ENCODE measurements at regions not wholly inside any gene's neighbourhood (a gene's known extent, or its start where the extent isn't known, plus 50 kb on each side); places are given as distances from the start of the nearest gene placed in this dataset.

GRCh38 chr1:108047085-108047484, 82.1 kb upstream of the VAV3 start:
- no peaks in the 10 kb centered on the region for H3K27me3 ChIP-seq (ENCODE audit: insufficient read depth, low read length, poor library complexity, severe bottlenecking)
- peaks cover 24% of the 10 kb centered on the region for H3F3A ChIP-seq (ENCODE audit: low read depth)
- TF ChIP-seq, protein P1, sequence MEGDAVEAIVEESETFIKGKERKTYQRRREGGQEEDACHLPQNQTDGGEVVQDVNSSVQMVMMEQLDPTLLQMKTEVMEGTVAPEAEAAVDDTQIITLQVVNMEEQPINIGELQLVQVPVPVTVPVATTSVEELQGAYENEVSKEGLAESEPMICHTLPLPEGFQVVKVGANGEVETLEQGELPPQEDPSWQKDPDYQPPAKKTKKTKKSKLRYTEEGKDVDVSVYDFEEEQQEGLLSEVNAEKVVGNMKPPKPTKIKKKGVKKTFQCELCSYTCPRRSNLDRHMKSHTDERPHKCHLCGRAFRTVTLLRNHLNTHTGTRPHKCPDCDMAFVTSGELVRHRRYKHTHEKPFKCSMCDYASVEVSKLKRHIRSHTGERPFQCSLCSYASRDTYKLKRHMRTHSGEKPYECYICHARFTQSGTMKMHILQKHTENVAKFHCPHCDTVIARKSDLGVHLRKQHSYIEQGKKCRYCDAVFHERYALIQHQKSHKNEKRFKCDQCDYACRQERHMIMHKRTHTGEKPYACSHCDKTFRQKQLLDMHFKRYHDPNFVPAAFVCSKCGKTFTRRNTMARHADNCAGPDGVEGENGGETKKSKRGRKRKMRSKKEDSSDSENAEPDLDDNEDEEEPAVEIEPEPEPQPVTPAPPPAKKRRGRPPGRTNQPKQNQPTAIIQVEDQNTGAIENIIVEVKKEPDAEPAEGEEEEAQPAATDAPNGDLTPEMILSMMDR (conservative IDR thresholded peaks at IDR 0.05; ENCODE audit: low read length), result no peak
- no peak for TF ChIP-seq EZH2phosphoT487 (IDR thresholded peaks at IDR 0.05; ENCODE audit: borderline replicate concordance)
- no peak overlapping the region for H2AFZ ChIP-seq (ENCODE audit: low read length)
- peaks cover 97% of the 10 kb centered on the region for H3K4me1 ChIP-seq (ENCODE audit: insufficient read depth, low read length, poor library complexity, severe bottlenecking)
- no peaks in the 10 kb centered on the region for H3K9me2 ChIP-seq (replicated peaks; ENCODE audit: low read depth, low read length)
- H3K9ac ChIP-seq (ENCODE audit: low read depth, low read length, poor library complexity, severe bottlenecking), result peak overlapping the region; percentile 72
- H3K79me2 ChIP-seq (ENCODE audit: insufficient read depth, low read length), result 0 out of 2 replicates have a peak, but pooled peaks cover 13% of the 10 kb centered on the region
- H3K4me3 ChIP-seq (ENCODE audit: low read length, poor library complexity, severe bottlenecking), result no peak overlapping the region
- H3K4me2 ChIP-seq (ENCODE audit: low read depth, low read length, poor library complexity, severe bottlenecking), result no peak overlapping the region
- H3K9me3 ChIP-seq (ENCODE audit: insufficient read depth, low read depth, low read length), result no peaks in the 10 kb centered on the region
- no peaks in the 10 kb centered on the region for H3K36me3 ChIP-seq (ENCODE audit: insufficient read depth, low read length)
- H4K20me1 ChIP-seq (ENCODE audit: insufficient read depth, low read length, poor library complexity, severe bottlenecking), result no peaks in the 10 kb centered on the region

GRCh38 chr1:108046026-108046425, 81.0 kb upstream of the VAV3 start:
- no peak overlapping the region for H2AFZ ChIP-seq (ENCODE audit: low read length)
- peak overlapping the region; percentile 30 for H3K4me3 ChIP-seq (ENCODE audit: low read length, poor library complexity, severe bottlenecking)
- H3K4me2 ChIP-seq (ENCODE audit: low read depth, low read length, poor library complexity, severe bottlenecking), result peak overlapping the region; percentile 55
- no peaks in the 10 kb centered on the region for H3K9me3 ChIP-seq (ENCODE audit: insufficient read depth, low read depth, low read length)
- no peaks in the 10 kb centered on the region for H3K9me2 ChIP-seq (replicated peaks; ENCODE audit: low read depth, low read length)
- H4K20me1 ChIP-seq (ENCODE audit: insufficient read depth, low read length, poor library complexity, severe bottlenecking), result no peaks in the 10 kb centered on the region
- no peak for TF ChIP-seq EZH2phosphoT487 (IDR thresholded peaks at IDR 0.05; ENCODE audit: borderline replicate concordance)
- TF ChIP-seq, protein P1 (conservative IDR thresholded peaks at IDR 0.05; ENCODE audit: low read length), result no peak
- H3K36me3 ChIP-seq (ENCODE audit: insufficient read depth, low read length), result no peaks in the 10 kb centered on the region
- 0 out of 2 replicates have a peak, but pooled peaks cover 13% of the 10 kb centered on the region for H3K79me2 ChIP-seq (ENCODE audit: insufficient read depth, low read length)
- H3F3A ChIP-seq (ENCODE audit: low read depth), result peaks cover 22% of the 10 kb centered on the region
- H3K4me1 ChIP-seq (ENCODE audit: insufficient read depth, low read length, poor library complexity, severe bottlenecking), result peaks cover 99% of the 10 kb centered on the region
- peak overlapping the region; percentile 72 for H3K9ac ChIP-seq (ENCODE audit: low read depth, low read length, poor library complexity, severe bottlenecking)
- H3K27me3 ChIP-seq (ENCODE audit: insufficient read depth, low read length, poor library complexity, severe bottlenecking), result no peaks in the 10 kb centered on the region

DNA sequence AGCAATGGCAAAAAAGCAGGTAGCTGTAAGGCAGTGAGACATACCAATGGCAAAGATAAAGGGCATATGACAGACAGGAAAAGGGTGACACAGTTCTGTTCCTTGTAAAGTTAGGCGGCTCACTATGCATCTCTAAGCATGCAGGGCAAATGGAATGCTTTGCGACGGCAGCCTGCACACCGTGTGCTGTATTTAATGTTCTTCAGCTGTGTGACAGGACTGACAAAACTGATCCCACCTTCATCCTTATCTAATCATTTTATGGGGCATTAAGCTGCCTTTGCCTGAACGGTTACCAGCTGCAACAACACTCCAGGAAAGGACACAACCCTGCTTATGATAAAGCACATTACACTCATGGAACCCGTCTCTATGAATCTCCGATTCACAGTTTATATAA, 80.5 kb upstream of the VAV3 start:
- Histone ChIP-seq H3K27me3 (ENCODE audit: insufficient read depth, low read length, poor library complexity, severe bottlenecking) (no peaks in the 10 kb centered on the region), H3K4me2 (ENCODE audit: low read depth, low read length, poor library complexity, severe bottlenecking) (peak overlapping the region; percentile 55)

More for the DNA sequence above, 80.5 kb upstream of the VAV3 start:
- peaks cover 19% of the 10 kb centered on the region for H3F3A ChIP-seq (ENCODE audit: low read depth)
- no peaks in the 10 kb centered on the region for H3K9me3 ChIP-seq (ENCODE audit: insufficient read depth, low read depth, low read length)
- H3K79me2 ChIP-seq (ENCODE audit: insufficient read depth, low read length), result 0 out of 2 replicates have a peak, but pooled peaks cover 13% of the 10 kb centered on the region
- no peak for TF ChIP-seq EZH2phosphoT487 (IDR thresholded peaks at IDR 0.05; ENCODE audit: borderline replicate concordance)
- TF ChIP-seq, protein P1 (conservative IDR thresholded peaks at IDR 0.05; ENCODE audit: low read length), result no peak
- H2AFZ ChIP-seq (ENCODE audit: low read length), result 0 out of 2 replicates have a peak overlapping the region, but pooled peaks have one; percentile 10
- peak overlapping the region; percentile 30 for H3K4me3 ChIP-seq (ENCODE audit: low read length, poor library complexity, severe bottlenecking)
- H4K20me1 ChIP-seq (ENCODE audit: insufficient read depth, low read length, poor library complexity, severe bottlenecking), result no peaks in the 10 kb centered on the region
- peak overlapping the region; percentile 72 for H3K9ac ChIP-seq (ENCODE audit: low read depth, low read length, poor library complexity, severe bottlenecking)
- peaks cover 100% of the 10 kb centered on the region for H3K4me1 ChIP-seq (ENCODE audit: insufficient read depth, low read length, poor library complexity, severe bottlenecking)
- H3K36me3 ChIP-seq (ENCODE audit: insufficient read depth, low read length), result no peaks in the 10 kb centered on the region
- H3K9me2 ChIP-seq (replicated peaks; ENCODE audit: low read depth, low read length), result no peaks in the 10 kb centered on the region

Data from Loucy (cell line).